Neural cell (in vitro differentiated cells): ENCODE measurements at regions not wholly inside any gene's neighbourhood (a gene's known extent, or its start where the extent isn't known, plus 50 kb on each side); places are given as distances from the start of the nearest gene placed in this dataset.
"Not testable (repeated sequence)": the region's sequence is repeated elsewhere in the genome, so short reads cannot be mapped to it uniquely, and the experiment has no call there.

Source experiments
- H2AFZ ChIP-seq: fragments of 200-600, 300-800 bp; sonication (generic), shearing (Covaris generic); 2 replicates; pipeline ENCODE4 v1.6.0; 2014; ENCODE audit warnings: low read depth, mild to moderate bottlenecking, antibody characterized with exemption, low read length, moderate library complexity
- H3F3A ChIP-seq: fragments of 200-600 bp; shearing (Covaris generic); 2 replicates; pipeline ENCODE4 v1.6.1; 2016; ENCODE audit warnings: mild to moderate bottlenecking, moderate library complexity, mixed read lengths, antibody characterized with exemption, low read length; ENCODE audit not compliant: insufficient read depth, poor library complexity, severe bottlenecking
- H3K27ac ChIP-seq: fragments of 200-600, 300-800 bp; sonication (generic), shearing (Covaris generic); 2 replicates; pipeline ENCODE4 v1.5.1; 2014; ENCODE audit warnings: mild to moderate bottlenecking, low read length, moderate library complexity
- H3K27me3 ChIP-seq: fragments of 300-800, 200-600 bp; sonication (generic), shearing (Covaris generic); 2 replicates; pipeline ENCODE4 v1.6.0; 2014; ENCODE audit warnings: mild to moderate bottlenecking, low read depth, low read length, moderate library complexity; ENCODE audit not compliant: insufficient read depth
- H3K36me3 ChIP-seq: fragments of 300-800, 200-600 bp; sonication (generic), shearing (Covaris generic); 2 replicates; pipeline ENCODE4 v1.5.1; 2014; ENCODE audit warnings: mild to moderate bottlenecking, antibody characterized with exemption, low read length, moderate library complexity; ENCODE audit not compliant: insufficient read depth
- H3K4me2 ChIP-seq: fragments of 300-800, 200-600 bp; sonication (generic), shearing (Covaris generic); 2 replicates; pipeline ENCODE4 v1.6.0; 2014; ENCODE audit warnings: mild to moderate bottlenecking, low read length
- H3K4me3 ChIP-seq: fragments of 300-800, 200-600 bp; sonication (generic), shearing (Covaris generic); 2 replicates; pipeline ENCODE4 v1.5.1; 2014; ENCODE audit warnings: mild to moderate bottlenecking, low read length, moderate library complexity
- H3K79me2 ChIP-seq: fragments of 200-600 bp; shearing (Covaris generic); replicated peaks from 2 replicates; pipeline ENCODE4 v1.6.0; 2014; ENCODE audit warnings: mild to moderate bottlenecking, low read length, moderate library complexity; ENCODE audit not compliant: insufficient read depth
- H3K9ac ChIP-seq: fragments of 300-800, 200-600 bp; sonication (generic), shearing (Covaris generic); 2 replicates; pipeline ENCODE4 v1.6.1; 2016; ENCODE audit warnings: mild to moderate bottlenecking, low read length, mixed read lengths
- H3K9me2 ChIP-seq: fragments of 200-600 bp; shearing (Covaris generic); 2 replicates; pipeline ENCODE4 v1.6.1; 2016; ENCODE audit warnings: mild to moderate bottlenecking, low read length, mixed read lengths; ENCODE audit not compliant: insufficient read depth
- H3K9me3 ChIP-seq: fragments of 200-600, 300-800 bp; sonication (generic), shearing (Covaris generic); 2 replicates; pipeline ENCODE4 v1.6.1; 2016; ENCODE audit warnings: mild to moderate bottlenecking, mixed run types, low read length, moderate library complexity, mixed read lengths
- H4K20me1 ChIP-seq: fragments of 200-600 bp; shearing (Covaris generic); 2 replicates; pipeline ENCODE4 v1.6.1; 2016; ENCODE audit warnings: mild to moderate bottlenecking, mixed run types; ENCODE audit not compliant: insufficient read depth
- EP300 ChIP-seq: fragments of 450-650 bp; conservative IDR thresholded peaks from 2 replicates; pipeline ENCODE4 v1.6.1; 2014; ENCODE audit warnings: antibody characterized with exemption, mild to moderate bottlenecking, moderate library complexity; ENCODE audit not compliant: poor library complexity, severe bottlenecking
- EZH2 ChIP-seq: fragments of 200-600, 300-800 bp; shearing (Covaris generic), sonication (generic); IDR thresholded peaks from 2 replicates; pipeline ENCODE4 v1.6.1; 2014; ENCODE audit warnings: antibody characterized with exemption, low read length, borderline replicate concordance, mild to moderate bottlenecking; ENCODE audit not compliant: insufficient read depth, poor library complexity, severe bottlenecking
- MXI1 ChIP-seq: fragments of 450-650 bp; conservative IDR thresholded peaks from 2 replicates; pipeline ENCODE4 v1.6.1; 2014; ENCODE audit warnings: antibody characterized with exemption, mild to moderate bottlenecking; ENCODE audit not compliant: poor library complexity, severe bottlenecking
- POLR2AphosphoS5 ChIP-seq: IDR thresholded peaks from 2 replicates; pipeline ENCODE4 v1.6.1; 2012
- RAD21 ChIP-seq: fragments of 450-650 bp; conservative IDR thresholded peaks from 2 replicates; pipeline ENCODE4 v1.6.1; 2014; ENCODE audit warnings: antibody characterized with exemption, mild to moderate bottlenecking, moderate library complexity
- SMC3 ChIP-seq: fragments of 450-650 bp; conservative IDR thresholded peaks from 2 replicates; pipeline ENCODE4 v1.6.1; 2014; ENCODE audit warnings: antibody characterized with exemption, mild to moderate bottlenecking, moderate library complexity; ENCODE audit not compliant: poor library complexity
- TAF1 ChIP-seq: IDR thresholded peaks from 2 replicates; pipeline ENCODE4 v1.6.1; 2012; ENCODE audit warnings: low read depth
- TF ChIP-seq, protein P1 (sequence below): fragments of 450-650 bp; IDR thresholded peaks from 2 replicates; pipeline ENCODE4 v1.5.1; 2014; ENCODE audit warnings: antibody characterized with exemption, mild to moderate bottlenecking, moderate library complexity; ENCODE audit not compliant: poor library complexity, severe bottlenecking
- TF ChIP-seq, protein P2 (sequence below): IDR thresholded peaks from 2 replicates; pipeline ENCODE4 v1.6.1; 2012; ENCODE audit warnings: borderline replicate concordance

DNA sequence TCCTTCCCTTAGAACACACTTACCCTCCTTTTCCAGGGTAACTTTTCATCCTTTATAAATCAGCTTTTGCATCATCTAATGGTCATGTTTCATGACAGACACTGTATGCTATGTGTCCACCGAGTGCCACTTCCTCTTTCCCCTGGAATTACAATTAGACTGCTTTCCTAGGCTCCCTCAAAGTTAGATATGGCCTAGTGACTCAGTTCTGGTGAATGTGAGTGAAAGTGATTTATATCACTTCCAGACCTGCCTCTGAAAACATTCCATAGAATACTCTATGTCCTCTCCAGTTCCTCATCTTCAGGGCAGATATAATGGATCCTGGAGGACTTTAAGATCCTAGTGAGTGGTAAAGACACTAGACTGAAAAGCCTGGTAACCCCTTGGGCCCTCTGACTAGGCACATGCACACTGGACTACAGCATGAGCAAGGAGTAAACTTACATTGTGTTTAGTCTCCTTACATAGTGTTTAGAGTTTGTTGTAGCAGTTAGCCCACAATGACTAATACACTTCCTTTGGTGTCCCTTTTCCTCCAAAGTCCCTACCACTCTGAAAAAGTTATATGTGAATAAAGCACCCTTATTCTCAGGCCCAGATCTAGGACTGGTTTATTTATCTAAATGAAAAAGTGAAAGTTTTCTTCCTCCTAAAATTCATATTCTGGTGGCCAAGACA is 59.3 kb downstream of the GPR88 start:
- no peak overlapping the region for H3K4me2 ChIP-seq
- H3K27ac ChIP-seq: no peak overlapping the region
- no peaks in the 10 kb centered on the region for H4K20me1 ChIP-seq
- H3K79me2 ChIP-seq: no peaks in the 10 kb centered on the region
- no peak overlapping the region for H3K9ac ChIP-seq
- H2AFZ ChIP-seq: no peak overlapping the region
- TF ChIP-seq TAF1: no peak
- TF ChIP-seq MXI1: no peak
- TF ChIP-seq SMC3: no peak
- TF ChIP-seq, protein P1, sequence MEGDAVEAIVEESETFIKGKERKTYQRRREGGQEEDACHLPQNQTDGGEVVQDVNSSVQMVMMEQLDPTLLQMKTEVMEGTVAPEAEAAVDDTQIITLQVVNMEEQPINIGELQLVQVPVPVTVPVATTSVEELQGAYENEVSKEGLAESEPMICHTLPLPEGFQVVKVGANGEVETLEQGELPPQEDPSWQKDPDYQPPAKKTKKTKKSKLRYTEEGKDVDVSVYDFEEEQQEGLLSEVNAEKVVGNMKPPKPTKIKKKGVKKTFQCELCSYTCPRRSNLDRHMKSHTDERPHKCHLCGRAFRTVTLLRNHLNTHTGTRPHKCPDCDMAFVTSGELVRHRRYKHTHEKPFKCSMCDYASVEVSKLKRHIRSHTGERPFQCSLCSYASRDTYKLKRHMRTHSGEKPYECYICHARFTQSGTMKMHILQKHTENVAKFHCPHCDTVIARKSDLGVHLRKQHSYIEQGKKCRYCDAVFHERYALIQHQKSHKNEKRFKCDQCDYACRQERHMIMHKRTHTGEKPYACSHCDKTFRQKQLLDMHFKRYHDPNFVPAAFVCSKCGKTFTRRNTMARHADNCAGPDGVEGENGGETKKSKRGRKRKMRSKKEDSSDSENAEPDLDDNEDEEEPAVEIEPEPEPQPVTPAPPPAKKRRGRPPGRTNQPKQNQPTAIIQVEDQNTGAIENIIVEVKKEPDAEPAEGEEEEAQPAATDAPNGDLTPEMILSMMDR: no peak
- TF ChIP-seq EZH2: no peak
- no peak for TF ChIP-seq POLR2AphosphoS5
- TF ChIP-seq EP300: no peak
- no peak for TF ChIP-seq RAD21
- TF ChIP-seq, protein P2, sequence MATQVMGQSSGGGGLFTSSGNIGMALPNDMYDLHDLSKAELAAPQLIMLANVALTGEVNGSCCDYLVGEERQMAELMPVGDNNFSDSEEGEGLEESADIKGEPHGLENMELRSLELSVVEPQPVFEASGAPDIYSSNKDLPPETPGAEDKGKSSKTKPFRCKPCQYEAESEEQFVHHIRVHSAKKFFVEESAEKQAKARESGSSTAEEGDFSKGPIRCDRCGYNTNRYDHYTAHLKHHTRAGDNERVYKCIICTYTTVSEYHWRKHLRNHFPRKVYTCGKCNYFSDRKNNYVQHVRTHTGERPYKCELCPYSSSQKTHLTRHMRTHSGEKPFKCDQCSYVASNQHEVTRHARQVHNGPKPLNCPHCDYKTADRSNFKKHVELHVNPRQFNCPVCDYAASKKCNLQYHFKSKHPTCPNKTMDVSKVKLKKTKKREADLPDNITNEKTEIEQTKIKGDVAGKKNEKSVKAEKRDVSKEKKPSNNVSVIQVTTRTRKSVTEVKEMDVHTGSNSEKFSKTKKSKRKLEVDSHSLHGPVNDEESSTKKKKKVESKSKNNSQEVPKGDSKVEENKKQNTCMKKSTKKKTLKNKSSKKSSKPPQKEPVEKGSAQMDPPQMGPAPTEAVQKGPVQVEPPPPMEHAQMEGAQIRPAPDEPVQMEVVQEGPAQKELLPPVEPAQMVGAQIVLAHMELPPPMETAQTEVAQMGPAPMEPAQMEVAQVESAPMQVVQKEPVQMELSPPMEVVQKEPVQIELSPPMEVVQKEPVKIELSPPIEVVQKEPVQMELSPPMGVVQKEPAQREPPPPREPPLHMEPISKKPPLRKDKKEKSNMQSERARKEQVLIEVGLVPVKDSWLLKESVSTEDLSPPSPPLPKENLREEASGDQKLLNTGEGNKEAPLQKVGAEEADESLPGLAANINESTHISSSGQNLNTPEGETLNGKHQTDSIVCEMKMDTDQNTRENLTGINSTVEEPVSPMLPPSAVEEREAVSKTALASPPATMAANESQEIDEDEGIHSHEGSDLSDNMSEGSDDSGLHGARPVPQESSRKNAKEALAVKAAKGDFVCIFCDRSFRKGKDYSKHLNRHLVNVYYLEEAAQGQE: no peak
- no peaks in the 10 kb centered on the region for H3K27me3 ChIP-seq
- H3K9me3 ChIP-seq: no peaks in the 10 kb centered on the region
- H3F3A ChIP-seq: no peaks in the 10 kb centered on the region
- H3K36me3 ChIP-seq: no peaks in the 10 kb centered on the region
- H3K9me2 ChIP-seq: no peaks in the 10 kb centered on the region
- no peak overlapping the region for H3K4me3 ChIP-seq

DNA sequence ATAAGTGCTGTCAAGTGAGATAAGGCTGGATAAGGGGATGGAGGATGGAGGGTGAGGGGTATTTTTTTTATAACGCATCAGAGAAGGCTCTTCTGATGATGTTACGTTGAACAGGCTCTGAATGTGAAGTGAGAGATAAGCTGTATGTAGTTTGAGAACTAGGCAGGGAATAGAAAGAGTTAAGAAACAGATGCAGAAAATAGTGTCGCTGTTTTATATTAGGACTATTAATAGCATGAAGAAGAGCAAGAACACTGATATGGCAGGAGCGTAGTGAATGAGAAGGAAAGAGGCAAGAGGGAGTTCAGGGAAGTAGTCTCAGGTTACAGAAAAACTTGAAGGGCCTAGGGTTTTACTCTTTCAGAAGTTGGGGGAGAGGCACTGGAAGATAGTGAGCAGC is 59.8 kb downstream of the GPR88 start:
- Histone ChIP-seq H3K27me3 (no peaks in the 10 kb centered on the region), H4K20me1 (no peaks in the 10 kb centered on the region), H3K9me2 (no peaks in the 10 kb centered on the region), H3F3A (no peaks in the 10 kb centered on the region), H2AFZ (no peak overlapping the region), H3K9ac (no peak overlapping the region), H3K27ac (no peak overlapping the region), H3K79me2 (no peaks in the 10 kb centered on the region), H3K36me3 (no peaks in the 10 kb centered on the region), H3K4me3 (no peak overlapping the region), H3K4me2 (no peak overlapping the region), H3K9me3 (no peaks in the 10 kb centered on the region)
- TF ChIP-seq, protein P2: no peak
- no peak for TF ChIP-seq TAF1
- no peak for TF ChIP-seq SMC3
- TF ChIP-seq, protein P1: no peak
- TF ChIP-seq RAD21: no peak
- TF ChIP-seq MXI1: no peak
- TF ChIP-seq POLR2AphosphoS5: no peak
- TF ChIP-seq EP300: no peak
- no peak for TF ChIP-seq EZH2

DNA sequence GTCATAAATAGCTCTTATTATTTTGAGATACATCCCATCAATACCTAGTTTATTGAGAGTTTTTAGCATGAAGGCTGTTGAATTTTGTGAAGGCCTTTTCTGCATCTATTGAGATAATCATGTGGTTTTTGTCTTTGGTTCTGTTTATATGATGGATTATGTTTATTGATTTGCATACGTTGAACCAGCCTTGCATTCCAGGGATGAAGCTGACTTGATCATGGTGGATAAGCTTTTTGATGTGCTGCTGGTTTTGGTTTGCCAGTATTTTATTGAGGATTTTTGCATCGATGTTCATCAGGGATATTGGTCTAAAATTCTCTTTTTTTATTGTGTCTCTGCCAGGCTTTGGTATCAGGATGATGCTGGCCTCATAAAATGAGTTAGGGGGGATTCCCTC is 62.4 kb downstream of the GPR88 start:
- not testable (repeated sequence) for H4K20me1 ChIP-seq, H3K4me2 ChIP-seq, H3K9ac ChIP-seq, H3K4me3 ChIP-seq, H3K9me2 ChIP-seq, H3K27me3 ChIP-seq, H3K27ac ChIP-seq, H3F3A ChIP-seq, H2AFZ ChIP-seq, H3K36me3 ChIP-seq, H3K79me2 ChIP-seq, H3K9me3 ChIP-seq
